OCI-LY1 (cell line): ENCODE measurements at regions not wholly inside any gene's neighbourhood (a gene's known extent, or its start where the extent isn't known, plus 50 kb on each side); places are given as distances from the start of the nearest gene placed in this dataset.
"Not testable (repeated sequence)": the region's sequence is repeated elsewhere in the genome, so short reads cannot be mapped to it uniquely, and the experiment has no call there.

Experiments
- EZH2 ChIP-seq: fragments of 200-600 bp; sonication (generic), shearing (Covaris generic); IDR thresholded peaks from 2 replicates; pipeline ENCODE4 v1.8.0; 2017; ENCODE audit warnings: borderline replicate concordance, mixed run types, mild to moderate bottlenecking, antibody characterized with exemption, low read length, moderate library complexity, mixed read lengths
- TF ChIP-seq, protein P1 (sequence below): fragments of 200-600 bp; sonication (generic), shearing (Covaris generic); IDR thresholded peaks from 2 replicates; pipeline ENCODE4 v1.5.1; 2017; ENCODE audit warnings: mild to moderate bottlenecking, antibody characterized with exemption, low read length, moderate library complexity, mixed read lengths

DNA sequence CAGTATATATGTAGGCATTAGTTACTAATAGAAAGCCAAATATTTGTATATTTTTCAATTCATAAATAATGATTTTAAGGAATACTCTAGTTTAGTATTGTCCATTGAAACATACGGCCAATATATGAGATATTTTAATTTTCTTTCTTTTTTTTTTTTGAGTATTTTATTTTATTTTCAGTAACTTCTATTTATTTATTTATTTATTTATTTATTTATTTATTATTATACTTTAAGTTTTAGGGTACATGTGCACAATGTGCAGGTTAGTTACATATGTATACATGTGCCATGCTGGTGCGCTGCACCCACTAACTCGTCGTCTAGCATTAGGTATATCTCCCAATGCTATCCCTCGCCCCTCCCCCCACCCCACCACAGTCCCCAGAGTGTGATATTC is 2007.1 kb upstream of the CDH6 start:
- TF ChIP-seq EZH2 = not testable (repeated sequence)
- TF ChIP-seq, protein P1, sequence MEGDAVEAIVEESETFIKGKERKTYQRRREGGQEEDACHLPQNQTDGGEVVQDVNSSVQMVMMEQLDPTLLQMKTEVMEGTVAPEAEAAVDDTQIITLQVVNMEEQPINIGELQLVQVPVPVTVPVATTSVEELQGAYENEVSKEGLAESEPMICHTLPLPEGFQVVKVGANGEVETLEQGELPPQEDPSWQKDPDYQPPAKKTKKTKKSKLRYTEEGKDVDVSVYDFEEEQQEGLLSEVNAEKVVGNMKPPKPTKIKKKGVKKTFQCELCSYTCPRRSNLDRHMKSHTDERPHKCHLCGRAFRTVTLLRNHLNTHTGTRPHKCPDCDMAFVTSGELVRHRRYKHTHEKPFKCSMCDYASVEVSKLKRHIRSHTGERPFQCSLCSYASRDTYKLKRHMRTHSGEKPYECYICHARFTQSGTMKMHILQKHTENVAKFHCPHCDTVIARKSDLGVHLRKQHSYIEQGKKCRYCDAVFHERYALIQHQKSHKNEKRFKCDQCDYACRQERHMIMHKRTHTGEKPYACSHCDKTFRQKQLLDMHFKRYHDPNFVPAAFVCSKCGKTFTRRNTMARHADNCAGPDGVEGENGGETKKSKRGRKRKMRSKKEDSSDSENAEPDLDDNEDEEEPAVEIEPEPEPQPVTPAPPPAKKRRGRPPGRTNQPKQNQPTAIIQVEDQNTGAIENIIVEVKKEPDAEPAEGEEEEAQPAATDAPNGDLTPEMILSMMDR = not testable (repeated sequence)
